ENCODE measurements at regions not wholly inside any gene's neighbourhood (a gene's known extent, or its start where the extent isn't known, plus 50 kb on each side); places are given as distances from the start of the nearest gene placed in this dataset.
"Not testable (repeated sequence)": the region's sequence is repeated elsewhere in the genome, so short reads cannot be mapped to it uniquely, and the experiment has no call there.

DNA sequence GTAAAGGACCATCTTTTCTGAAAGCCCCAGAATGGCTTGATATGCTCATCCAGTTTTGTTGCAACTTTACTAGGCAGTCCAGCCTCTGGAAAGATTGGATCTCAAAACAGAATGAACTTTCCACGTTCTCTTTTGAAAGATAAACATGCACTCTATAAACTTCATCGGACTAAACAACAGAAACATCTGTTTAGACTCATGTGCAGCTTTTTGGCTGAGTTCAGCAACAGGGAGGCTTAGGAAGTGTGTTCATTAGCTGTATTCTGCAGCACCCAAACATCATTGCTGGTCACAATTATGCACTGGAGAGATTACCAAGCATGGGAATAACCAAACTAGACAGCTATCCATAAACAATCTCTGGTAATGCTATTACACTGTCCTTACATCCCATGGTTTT, 180.5 kb downstream of the TENT5A start:
- intact Hi-C loops (cut with DNase I), result no loop called here
- no peak for DNase-seq
- ATAC-seq, result peak in 1 of 2 donors; percentile 23

DNA sequence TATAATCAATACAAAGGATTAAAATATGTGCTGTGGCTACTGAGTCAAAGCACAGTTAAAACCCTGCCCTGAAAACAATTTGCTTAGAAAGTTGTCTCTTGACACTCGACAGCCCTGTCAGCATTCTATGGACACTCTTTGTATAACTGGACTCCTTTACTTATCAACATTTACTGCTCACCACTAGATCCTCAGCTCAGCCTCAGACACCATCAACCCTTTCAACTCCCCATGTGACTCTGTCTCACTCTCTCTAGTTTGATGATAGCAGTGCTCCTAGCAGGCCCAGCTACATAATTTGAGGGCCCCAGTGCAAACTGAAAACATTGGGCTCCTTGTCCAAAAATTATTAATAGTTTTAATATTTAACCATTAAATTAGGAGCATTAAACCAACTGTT, 181.8 kb downstream of the TENT5A start:
- DNase-seq (no peak), ATAC-seq (peak; percentile 86 to 92)
- intact Hi-C loops (cut with DNase I), result no loop called here

DNA sequence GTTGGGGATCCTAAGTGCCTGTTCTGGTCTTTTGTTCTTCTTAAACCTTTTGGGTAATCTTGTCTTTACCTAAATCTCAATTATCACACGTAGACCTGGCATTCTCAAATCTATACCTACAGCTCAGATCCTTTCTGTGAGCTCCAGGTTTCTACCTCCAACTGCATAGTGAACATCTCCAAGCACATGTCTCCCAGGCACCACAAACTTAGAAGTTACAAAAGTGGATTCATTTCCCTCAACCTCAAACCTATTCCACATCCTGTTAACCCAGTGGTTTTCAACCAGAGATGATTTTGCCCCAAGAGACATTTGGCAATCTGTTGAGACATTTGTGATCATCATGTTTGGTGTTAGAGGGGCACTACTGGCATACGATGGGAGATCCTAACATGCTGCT, 183.5 kb downstream of the TENT5A start:
- intact Hi-C loops (cut with DNase I), result no loop called here
- DNase-seq (no peak), ATAC-seq (no peak)

DNA sequence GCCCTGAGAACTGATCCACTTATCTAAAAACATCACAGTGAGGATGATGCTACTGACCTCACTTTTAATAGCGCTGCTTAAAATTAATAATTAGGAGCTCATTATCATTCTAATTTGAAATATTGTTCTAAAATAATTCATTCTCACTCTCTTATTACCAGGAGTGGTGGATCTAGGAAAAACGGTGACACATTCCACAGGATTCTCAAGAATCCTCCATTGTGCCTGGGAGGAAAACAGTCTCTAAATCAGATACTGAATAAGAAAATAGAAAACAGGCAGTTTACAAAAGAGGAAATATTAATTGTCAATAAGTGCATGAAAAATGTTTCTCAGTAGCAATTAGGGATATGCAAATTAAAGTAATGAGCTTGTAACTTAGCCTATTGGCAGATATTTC, 187.4 kb downstream of the TENT5A start:
- no peak for ATAC-seq
- DNase-seq, result no peak
- intact Hi-C loops (cut with DNase I), result no loop called here

DNA sequence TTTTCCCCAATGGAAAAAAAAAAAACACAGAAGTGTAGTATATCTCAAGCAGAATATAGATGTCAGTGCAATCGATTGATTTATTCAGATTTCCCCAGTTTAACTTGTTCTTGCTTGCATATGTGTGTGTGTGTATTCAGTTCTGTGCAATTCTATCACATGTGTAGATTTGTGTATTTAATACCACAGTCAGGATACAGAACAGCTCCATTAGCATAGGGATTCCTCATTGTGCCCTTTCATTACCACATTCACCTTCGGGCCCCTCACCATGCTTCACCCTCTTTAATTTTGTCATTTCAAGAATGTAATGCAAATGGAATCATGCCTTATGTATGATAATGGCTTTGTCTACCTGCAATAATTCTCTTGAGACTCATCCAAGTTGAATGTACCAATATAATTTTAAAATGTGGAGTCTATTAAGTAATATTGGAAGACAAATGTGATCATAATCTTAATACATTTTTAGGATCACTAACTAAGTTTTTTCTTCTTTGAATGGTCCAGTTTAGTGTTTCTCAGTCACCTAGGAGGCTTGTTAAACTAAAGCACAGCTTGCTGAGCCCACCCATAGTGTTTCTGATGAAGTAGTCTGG, 187.9 kb downstream of the TENT5A start:
- no peak for DNase-seq
- intact Hi-C loops (cut with DNase I), result no loop called here
- ATAC-seq, result no peak

DNA sequence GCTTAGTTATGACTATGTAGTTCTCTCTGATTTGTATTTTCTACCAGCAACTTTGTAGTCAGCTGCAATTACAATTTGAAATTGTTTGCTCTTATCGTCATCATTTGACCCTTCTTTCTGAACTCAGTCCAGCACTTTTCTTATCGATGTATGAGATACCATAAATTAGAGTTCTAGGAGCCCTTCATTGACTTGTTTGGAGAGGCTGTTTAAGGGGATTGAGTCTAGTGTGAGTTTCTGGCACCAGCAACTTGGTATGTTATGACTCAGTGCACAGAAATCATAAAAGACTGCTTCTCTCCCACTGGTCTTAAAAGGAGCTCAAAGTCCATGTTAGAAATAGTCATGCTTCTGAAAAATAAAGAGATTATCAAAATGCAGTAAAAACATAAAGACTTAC, 190.3 kb downstream of the TENT5A start:
- intact Hi-C loops (cut with DNase I), result no loop called here
- ATAC-seq (peak; percentile 61 to 97), DNase-seq (no peak)

DNA sequence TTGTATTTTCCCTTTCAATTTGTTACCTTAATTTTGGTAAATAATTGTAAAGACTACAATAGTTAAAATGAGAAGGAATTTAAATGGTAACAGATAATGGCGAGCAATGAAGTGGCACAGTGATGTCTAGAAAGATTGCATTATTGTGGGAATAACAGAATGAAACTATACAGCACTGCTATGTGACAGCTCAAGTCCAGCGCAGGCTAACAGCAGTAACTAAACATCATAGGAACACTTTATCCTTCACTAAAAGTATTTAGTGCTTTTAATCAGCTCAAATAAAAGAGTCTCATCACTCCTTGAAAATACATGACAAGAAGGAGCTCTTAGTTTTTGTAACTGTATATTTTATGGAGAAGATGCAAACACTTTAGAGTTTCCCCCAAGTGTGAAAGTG, 190.8 kb downstream of the TENT5A start:
- intact Hi-C loops (cut with DNase I), result no loop called here
- peak; percentile 41 to 44 for ATAC-seq
- DNase-seq, result no peak

DNA sequence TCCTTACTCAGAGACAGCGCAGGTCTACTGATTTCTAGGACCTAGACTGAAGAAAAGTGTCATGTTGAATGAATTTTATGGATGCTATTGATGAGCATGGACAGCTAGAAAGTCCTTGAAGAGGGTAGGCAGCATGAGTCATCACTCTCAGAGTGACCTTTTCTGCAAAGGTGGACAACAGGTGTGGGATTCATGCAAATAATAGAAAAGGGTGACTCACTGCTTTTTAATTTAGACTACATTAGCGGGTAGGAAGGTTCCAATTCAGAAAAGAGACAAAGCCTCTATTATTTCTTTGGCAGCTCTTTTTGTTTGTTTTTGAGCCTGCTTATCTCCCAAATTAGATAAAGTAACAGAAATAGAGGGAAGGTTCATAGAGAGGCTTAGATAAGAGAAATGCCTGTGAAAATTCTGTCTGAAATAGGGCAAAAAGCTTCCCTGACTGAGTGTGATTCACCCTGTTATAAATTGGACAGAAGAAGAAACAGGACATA, 191.4 kb downstream of the TENT5A start:
- peak in 1 of 2 donors; percentile 81 for ATAC-seq
- no peak for DNase-seq
- intact Hi-C loops (cut with DNase I), result no loop called here

DNA sequence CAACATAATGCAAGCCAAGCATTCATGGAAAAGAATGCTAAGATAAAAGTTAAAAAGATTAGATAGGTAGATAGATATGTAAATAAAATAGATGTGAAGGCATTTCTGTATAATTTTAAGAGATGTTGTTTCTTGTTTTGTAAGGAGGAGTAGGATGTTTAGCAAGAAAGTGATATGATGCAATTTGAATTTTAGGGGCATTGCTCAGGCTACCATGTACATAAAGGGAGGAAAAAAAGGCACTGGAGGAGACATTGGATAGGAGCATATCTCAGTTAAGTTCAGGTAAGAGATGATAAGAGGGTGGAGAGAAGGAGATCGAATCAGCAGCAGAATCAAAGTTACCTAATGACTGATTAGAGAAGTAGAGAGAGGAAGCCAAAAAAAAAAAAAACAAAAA, 194.7 kb downstream of the TENT5A start:
- DNase-seq (no peak), ATAC-seq (no peak)
- intact Hi-C loops (cut with DNase I), result no loop called here

DNA sequence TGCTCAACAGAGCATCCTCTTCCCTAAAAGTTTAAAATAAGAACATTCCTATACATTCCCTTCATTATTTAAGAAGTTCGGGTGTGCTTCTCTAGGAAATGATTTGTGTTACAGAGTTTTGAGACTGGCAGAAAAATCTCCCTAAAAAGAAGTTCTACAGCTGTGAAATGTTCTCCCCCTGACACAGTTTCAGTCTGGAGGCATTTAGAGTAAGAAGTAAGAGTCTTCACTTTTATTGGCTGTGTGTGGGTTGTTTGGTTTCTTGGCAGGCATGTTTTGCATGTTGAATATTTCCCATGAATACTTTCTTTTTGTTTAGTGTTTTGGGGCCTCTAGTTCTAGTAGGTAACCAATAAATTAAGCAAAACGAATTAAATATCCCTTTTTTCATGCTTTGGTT, 195.9 kb downstream of the TENT5A start:
- DNase-seq (no peak), ATAC-seq (peak in 1 of 2 donors; percentile 41)
- intact Hi-C loops (cut with DNase I), result no loop called here

DNA sequence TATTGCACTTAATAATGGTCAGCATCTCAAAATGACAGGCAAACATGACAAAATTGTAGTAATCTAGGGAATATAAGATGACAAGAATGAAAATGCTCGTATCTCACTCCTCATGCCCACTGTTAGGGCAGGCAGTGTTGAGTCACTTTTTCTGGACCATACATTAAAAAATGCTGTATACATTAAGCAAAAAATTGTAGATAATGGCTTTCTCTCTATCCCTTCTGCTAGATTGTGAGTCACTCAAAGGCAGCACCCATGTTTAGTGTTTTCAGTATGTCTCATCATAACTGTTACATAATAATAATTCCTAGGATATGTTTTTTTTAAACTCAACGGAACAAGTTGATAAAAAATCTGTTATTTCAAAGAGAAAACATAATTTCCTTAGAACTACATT, 199.3 kb downstream of the TENT5A start:
- intact Hi-C loops (cut with DNase I), result no loop called here
- ATAC-seq (peak in 1 of 2 donors; percentile 35), DNase-seq (no peak)

DNA sequence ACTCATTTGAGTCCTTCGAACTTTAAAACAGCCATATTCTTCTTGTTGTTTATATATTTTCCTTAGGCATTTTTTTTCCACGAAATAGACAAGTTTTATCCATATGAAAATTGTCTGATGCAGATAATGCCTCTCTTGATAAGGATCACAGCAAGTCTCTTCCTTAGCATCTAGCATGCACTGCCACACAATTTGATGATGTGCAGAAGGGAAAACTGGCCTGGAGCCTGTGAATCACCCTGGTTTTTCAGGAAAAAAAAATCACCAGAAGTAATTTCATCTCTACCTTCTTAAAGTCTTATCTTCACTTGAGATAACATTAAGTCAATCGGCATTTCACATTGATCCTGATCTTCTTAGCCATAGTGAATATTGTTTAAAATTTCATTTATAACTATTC, 199.8 kb downstream of the TENT5A start:
- DNase-seq (no peak), ATAC-seq (no peak)
- intact Hi-C loops (cut with DNase I), result no loop called here

DNA sequence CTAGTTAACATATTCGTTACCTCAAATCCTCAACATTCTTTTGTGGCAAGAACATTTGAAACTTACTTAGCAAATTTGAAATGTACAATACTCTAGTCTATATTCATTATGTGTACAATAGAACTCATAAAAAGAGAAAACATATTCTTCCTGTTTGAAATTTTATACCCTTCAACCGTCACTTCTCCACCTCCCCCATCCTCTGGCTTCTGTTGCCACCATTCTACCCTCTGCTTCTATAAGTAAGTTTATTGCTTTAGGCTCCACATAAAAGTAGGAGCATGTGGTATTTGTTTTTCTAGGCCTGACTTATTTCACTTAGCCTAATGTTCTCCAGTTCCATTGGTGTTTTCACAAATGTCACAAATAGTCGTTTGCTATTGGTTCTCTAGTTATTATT, 205.3 kb downstream of the TENT5A start:
- DNase-seq (no peak), ATAC-seq (no peak)
- intact Hi-C loops (cut with DNase I), result no loop called here

DNA sequence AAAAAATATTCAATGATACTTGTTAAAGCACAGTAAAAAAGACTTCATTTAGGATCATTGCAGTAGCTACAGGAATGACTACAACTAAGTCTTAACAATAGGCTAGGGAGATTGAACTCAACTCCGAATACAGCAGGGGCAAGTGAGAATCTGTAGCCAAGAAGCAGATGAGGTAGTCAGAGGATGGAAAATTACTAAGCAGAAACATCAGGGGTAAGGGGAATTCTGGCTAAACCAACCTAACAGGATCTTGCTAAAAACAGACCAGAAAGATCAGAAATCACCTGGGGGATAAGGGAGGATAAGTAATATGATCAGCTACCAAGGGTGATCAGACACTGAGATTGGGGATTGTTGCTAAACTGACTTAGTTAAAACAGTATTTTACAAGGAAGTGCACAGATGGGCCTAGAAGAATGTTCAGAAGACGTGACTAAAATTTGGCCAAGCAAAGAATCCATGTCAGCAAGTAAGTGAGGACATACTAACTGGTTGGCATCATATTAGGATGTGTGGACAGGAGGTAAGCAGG, 217.5 kb downstream of the TENT5A start:
- DNase-seq, result no peak
- intact Hi-C loops (cut with DNase I), result no loop called here
- ATAC-seq, result no peak

DNA sequence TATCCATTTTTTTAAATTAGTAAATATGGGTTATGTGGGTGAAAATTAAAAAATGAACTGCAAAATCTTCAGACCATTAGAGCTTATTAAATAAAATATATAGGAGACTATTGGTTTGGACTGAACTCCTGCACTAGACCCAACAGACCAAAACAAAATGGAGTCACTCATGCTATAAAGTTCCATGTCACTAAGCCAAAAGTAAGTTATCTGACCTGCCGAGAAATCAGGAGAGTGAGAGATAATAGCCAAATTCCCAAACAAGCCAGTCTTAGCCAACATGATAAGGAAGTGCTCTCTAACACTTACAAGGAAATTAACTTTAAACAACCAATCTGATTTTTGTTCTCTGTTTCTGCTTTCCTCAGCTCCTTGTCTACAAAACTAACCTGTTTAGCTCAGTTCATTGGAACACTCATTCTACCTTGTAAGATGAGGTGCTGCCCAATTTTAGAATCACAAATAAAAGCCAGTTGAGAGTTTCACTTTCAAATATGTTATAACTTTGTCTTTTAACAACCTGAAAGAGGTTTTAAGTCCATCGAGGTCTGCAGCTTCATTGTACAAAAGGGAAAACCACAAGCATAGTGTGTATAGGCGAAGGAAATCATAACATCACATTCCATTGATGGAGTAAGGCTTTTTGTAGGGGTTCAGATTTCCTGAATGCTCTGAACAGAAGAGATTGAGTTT, 220.5 kb downstream of the TENT5A start:
- no peak for ATAC-seq
- DNase-seq, result no peak
- intact Hi-C loops (cut with DNase I), result no loop called here

DNA sequence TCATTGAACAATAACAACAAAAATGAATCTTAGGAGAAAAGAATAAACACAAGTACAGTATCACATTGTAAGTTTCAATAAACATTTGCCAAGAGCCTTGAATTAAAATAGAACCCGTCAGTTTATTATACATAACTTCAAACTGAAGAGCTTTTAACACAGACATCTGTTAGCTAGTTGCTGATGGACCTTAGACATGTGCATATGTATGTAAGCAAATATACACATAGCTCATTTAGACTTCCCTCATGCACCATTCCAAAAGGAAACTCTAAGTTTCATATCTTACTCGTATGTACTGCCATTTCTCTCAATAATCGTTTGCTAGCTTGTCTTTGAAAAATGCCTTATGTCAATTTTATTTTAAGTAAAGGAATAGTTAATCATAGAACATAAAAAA, 235.0 kb downstream of the TENT5A start:
- ATAC-seq (no peak), DNase-seq (no peak)
- intact Hi-C loops (cut with DNase I), result loop anchor here in 1 of 2 donors (10.0 kb wide), 1 partner anchor 227 kb away; no protein-coding TSS in a partner anchor

DNA sequence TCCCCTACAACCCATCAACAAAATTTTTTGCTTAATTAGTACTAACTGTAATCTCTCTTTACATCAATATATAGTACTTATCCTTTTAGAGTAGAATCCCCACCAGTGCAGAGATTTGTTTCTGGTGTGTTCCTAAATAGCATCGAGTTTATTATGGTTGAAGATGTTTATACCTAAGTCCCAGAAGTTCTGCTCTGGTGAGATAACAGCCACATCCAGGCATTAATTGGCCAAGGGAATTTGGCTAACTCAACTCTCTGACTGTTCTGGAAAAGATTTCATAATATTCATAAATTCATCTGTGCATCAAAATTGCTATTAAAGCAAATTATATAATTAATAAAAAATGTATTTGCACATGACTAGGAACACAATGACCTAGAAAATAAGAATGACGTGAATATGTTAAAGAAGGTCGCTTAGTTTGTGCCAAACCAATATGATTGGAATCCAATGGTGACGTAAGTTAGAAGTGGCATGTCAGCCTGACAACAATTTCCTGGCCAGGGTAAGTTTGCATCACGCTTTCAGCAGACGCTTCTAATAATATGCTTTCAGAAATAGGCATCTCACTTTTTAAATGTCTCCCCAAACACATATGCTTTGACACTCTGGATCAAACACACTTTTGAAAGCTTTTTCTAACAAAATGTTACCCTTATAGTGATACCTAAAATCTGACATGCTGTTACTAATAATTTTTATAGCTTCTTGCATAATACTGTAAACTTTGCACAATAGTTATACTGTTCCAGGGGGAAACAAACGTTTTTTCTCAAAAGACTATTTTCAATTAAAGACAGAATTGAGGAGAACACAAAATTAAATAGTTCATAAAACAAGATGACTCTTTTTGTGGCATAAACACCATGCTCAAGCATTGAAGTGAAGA, 236.7 kb downstream of the TENT5A start:
- DNase-seq, result peak; percentile 25
- ATAC-seq, result peak in 1 of 2 donors; percentile 38
- intact Hi-C loops (cut with DNase I), result loop anchor here in 1 of 2 donors (10.0 kb wide), 1 partner anchor 229 kb away; no protein-coding TSS in a partner anchor

DNA sequence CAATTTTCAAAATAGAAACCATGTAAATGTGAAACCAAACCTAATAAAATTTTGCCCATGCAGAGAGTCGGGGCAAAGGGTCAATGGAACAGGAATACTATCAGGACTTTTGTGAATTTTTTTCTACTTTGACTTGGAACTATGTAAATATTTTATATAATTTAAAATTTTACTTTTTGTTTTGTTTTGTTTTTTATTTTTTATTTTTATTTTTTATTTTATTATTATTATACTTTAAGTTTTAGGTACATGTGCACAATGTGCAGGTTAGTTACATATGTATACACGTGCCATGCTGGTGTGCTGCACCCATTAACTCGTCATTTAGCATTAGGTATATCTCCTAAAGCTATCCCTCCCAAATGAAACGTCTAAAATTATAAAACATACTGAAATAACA, 238.3 kb downstream of the TENT5A start:
- DNase-seq, ATAC-seq: not testable (repeated sequence)
- intact Hi-C loops (cut with DNase I), result loop anchor here in 1 of 2 donors (10.0 kb wide), 1 partner anchor 231 kb away; no protein-coding TSS in a partner anchor

DNA sequence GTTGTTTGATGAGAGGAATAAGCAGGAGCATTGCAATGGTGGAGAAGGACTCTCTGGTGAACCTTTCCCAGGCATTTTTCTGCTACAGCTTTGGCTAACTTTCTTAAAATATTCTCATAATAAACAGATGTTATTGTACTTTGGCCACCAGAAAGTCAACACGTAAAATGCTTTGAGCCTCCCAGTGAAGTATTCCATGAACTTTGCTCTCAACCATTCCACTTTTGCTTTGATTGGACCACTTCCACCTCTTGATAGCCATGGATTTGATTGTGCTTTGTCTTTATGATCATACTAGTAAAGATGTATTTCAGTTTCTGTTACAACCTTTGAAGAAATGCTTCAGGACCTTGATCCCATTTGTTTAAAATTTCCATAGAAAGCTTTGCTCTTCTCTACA, 241.1 kb downstream of the TENT5A start:
- intact Hi-C loops (cut with DNase I), result loop anchor here in 1 of 2 donors (10.0 kb wide), 1 partner anchor 233 kb away; no protein-coding TSS in a partner anchor
- no peak for DNase-seq
- no peak for ATAC-seq

DNA sequence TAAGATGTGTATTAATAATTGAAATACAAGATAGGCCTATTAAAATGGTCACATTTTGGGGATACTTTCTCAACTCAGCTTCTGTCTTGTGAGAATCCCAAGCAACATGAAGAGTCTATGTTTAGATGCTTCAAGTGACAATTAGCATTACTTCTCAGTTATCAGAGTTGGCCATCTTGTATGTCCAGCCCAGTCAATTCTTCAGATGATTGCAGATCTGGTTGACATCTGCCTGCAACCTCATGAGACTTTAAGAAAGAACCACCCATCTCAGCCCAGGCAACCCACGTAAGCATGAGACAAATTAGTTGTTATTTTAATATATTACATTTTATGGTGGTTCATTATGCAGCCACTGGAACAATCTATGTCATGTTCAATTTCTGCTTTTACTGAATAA, 256.5 kb downstream of the TENT5A start:
- no peak for DNase-seq
- intact Hi-C loops (cut with DNase I), result no loop called here
- ATAC-seq, result no peak

Measured in left cardiac atrium (tissue), 4 donors.